ENCODE measurements at regions not wholly inside any gene's neighbourhood (a gene's known extent, or its start where the extent isn't known, plus 50 kb on each side); places are given as distances from the start of the nearest gene placed in this dataset.

DNA sequence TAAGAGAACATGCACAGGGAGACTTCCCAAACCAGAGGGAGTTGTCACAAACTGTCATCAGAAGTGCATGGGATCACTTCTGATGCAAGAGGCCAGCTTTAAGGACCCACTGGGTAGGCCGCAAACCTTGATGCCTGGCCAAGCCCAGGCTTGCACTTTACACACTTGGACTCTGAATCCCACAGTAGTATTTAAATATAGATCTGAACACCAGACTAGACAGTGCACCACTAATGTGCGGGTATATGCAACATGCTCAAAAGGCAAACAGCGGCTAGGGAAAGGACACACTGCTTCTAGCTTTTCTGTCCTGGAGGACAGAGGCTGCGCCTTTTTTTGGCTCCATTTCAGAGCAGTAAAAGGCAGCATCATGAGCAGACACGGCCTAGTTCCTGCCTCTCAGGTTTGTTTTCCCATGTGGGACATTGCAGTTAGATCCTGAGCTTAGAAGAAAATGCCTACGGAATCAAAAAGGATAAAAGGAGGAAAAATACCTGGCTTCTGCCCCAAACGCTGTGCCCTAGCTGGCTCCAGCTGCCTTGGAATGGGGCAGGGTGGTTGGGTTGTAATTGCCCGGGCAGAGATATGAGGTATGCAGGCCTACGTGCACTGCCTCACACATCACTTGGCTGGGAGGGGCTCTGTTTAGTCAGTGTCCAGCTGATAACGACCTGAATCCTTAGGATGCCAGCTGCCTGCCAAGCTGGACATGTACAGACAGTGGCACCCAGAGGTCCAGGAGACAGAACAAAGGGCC lies 84.5 kb upstream of the EGLN3 start:
- no peak for DNase-seq

DNA sequence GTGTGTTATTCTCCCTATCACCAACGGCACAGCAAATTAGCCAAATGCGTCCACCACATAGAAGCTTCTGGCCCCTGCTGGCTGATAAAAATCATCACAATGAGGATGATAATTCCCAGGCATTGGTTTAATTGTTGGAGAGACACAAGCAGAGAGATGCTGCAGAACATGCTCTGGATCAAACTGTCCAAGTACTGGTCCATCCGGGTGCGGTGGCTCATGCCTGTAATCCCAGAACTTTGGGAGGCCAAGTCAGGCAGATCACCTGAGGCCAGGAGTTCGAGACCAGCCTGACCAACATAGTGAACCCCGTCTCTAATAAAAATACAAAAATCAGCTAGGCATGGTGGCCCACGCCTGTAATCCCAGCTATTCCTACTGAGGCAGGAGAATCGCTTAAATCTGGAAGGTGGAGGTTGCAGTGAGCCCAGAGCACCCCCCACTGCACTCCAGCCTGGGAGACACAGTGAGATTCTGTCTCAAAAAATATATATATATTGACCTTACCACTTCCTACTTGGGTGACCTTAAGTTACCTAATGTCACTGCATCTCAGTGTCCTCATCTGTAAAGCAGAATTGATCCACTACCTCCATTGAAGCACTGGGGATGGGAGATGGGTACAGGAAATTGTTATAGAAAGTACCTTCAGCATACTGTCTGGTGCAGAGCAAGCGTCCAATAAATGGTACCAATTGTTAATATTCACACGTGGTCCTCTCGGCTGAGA lies 83.7 kb upstream of the EGLN3 start:
- DNase-seq: no peak

DNA sequence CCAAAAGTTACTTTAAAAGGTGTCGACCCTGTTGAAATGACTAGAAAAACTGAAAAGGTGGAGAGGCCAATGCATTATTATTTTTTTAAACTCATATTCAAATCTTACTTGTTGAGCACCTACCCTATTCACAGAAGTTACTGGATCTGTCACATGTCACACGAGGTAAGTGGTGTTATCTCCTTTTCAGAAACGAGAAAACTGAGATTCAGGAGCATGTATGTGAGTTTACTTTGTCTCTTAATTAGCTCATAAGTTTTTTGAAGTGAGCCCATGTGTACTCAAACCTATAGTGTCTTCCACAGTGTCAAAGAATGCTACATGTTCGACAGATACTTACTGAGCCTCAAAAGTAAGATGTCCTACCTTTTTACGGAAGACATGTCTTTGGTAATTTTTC lies 81.8 kb upstream of the EGLN3 start:
- no peak for DNase-seq

GRCh38 chr14:34030864-34031263 lies 80.0 kb upstream of the EGLN3 start:
- no peak for DNase-seq

- DNase-seq: no peak
These were observed 79.1 kb upstream of the EGLN3 start for GRCh38 chr14:34029921-34030334.

DNA sequence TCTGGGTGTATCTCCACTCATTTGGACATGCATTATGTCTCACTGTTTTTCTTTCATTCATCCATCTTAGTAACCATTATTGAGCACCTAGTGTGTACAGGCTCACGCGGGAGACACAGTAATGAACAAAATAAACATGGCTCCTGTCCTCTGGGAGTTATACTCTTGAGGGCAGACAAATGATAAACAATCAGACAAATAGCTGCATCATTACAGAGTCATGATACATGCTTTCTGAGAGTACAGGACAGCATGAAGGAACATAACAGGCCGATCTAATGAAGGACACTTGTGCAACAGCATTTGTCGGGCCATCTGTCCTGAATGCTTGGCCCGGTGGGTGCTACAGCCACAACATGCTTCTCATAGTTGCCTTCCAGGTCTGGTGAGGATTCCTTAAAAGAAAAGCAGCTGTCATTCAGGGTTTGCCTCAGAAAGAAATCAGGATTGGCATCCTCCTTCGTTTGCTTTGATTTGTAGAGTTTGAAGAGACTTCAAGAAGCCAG lies 77.2 kb upstream of the EGLN3 start:
- DNase-seq: no peak

DNA sequence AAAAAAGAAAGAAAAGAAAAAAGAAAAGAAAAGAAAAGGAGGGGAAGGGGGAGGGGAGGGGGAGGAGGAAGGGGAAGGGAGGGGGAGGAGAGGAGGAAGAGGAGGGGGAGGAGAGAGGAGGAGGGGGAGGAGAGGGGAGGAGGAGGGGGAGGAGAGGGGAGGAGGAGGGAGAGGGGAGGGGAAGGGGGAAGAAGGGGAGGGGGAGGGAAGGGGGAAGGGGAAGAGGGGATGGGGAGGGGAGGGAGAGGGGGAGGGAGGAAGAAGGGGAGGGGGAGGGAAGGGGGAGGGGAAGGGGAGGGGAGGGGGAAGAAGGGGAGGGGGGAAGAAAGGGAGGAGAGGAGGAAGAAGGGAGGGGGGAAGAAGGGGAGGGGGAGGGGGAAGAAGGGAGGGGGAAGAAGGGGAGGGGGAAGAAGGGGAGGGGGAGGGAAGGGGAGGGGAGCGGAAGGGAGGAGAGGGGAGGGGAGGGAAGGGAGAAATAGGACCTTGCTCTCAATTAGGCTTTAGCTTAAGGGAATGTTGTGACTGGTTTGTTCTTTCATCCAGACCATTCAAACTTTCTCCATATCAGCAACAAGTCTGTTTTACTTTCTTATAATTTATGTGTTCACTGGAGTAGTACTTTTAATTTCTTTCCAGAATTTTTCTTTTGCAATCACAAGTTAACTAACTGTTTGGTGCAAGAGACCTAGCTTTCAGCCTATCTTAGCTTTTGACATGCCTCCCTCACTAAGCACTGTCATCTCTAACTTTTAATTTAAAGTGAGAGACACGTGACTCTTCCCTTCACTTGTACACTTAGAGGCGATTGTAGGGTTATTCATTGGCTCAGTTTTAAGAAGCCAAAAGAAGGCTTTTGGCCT lies 76.5 kb upstream of the EGLN3 start:
- DNase-seq: no peak

DNA sequence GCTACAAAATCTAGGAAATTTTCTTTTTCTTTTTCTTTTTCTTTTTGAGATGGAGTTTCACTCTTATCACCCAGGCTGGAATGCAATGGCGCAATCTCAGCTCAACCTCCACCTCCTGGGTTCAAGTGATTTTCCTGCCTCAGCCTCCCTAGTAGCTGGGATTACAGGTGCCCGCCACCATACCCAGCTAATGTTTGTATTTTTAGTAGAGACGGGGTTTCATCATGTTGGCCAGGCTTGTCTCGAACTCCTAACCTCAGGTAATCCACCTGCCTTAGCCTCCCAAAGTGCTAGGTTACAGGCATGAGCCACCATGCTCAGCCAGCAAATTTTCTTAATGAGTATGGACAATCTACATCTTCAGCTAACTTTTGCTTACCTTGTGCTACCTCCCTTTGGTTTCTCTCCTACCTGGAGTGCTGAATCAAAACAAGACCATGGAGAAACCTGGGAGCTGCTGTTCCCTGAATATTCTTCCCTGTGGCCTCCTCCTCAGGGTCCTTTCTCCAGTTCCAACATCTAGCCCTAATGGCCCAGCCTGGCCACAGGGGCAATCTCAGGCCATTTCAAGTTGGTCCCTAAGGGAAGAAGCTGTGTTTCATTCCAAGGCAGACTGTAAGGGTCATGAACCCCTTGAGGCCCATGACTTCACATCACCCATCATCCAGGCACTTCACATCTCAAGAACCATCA lies 74.6 kb upstream of the EGLN3 start:
- DNase-seq: no peak

DNA sequence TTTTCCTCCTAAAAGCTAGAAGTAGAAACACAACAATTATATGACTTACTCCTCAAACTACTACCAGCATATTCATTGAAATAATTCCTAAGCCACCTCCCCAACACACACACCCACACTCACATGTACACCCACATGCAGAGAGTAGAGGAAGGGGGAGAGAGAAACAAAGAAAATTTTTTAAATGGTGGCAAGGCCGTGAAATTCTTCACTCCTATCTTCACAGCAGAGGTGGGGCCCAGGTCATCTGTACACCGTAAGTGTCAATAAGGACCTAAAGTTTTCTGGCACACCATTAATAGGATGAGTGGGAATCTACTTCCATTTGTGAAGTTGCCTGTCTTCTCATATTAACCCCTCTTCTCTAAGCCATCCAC lies 73.9 kb upstream of the EGLN3 start:
- no peak for DNase-seq

- DNase-seq: no peak
These were observed 73.2 kb upstream of the EGLN3 start for GRCh38 chr14:34023824-34024767.

- DNase-seq: no peak
These were observed 70.2 kb upstream of the EGLN3 start for GRCh38 chr14:34021096-34021495.

DNA sequence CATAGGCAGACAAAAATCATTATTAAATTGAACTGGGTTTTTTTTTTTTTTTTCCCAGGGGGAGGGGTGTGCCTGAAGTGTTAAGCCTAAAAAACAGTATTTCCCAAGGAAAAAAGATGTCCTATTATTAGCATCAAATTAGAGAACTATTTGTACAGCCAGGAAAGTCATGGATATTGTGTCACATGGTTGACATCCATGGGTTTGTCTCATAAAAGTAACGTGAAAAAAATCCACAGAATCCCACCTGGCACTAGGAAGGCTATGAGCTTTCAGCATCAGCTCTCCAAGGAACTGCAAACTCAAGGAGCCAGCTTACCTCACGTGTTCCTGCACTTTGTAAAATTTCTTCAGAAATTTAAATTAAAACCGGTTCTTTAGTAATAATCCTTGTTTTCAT lies 69.1 kb upstream of the EGLN3 start:
- no peak for DNase-seq

DNA sequence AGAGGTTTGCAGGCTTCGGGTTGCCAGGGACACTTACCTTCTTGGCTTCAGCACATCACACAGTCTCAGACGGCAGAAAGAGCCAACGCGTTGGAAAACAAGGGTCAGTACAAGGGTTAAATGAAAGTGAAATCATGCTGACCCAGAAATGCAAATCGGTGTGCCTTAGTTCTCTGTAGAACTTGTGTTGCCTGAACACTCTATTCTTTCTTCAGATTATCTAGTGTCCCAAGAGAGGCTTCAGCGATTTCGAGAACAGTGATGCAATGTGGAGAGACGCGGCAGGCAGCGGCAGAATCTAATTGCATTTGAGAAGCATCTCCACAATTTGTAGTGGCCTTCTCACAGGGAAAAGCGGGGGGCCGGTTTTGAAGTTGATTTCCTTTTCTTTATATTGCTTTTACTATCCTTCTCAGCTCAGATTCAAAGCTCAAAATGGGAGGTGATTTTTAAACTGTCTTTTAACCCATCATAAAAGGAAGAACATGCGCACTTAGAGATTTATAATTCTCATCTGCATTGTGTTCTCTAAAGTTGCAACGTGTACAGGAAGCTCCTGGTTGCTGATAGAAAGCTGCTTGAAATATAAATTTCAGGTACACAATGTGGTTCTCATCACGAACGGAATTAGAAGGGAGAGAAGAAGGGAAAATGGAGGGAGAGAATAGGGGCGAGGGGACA lies 67.8 kb upstream of the EGLN3 start:
- peak; percentile 41 for DNase-seq

DNA sequence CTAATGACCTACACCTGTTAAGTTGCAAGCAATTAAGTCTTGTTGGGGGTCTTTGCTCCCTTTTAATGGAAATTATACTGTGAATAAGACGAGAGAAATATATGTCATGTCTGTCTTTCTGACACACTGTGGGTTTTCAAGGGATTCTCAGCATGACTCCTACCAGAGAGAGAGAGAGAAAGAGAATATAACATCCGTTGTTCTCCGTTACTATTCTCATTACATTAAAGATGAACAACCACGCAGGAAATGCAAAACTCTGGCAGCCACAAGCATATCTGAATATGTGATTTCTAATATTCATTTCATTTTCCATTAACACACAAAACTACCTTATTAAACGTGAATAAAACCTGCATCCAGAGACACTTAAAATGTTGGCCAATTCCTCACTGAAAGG lies 67.3 kb upstream of the EGLN3 start:
- peak; percentile 46 for DNase-seq

DNA sequence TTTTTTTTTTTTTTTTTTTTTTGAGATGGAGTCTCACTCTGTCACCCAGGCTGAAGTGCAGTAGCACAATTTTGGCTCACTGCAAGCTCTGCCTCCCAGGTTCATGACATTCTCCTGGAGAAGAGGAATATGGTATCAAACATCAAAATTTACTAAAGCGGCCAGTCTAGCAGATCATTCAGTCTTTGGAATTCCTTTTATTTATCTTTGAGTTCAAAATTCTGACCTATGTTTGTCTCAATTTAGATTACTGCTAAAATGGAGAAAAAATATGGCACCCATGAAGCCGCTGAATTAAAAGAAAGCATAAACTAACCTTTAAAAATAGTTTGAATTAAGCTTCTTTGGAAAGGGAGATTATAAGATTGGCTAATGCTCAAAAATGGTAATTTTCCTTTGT lies 64.5 kb upstream of the EGLN3 start:
- DNase-seq: no peak

- DNase-seq: no peak
These were observed 64.1 kb upstream of the EGLN3 start for GRCh38 chr14:34014936-34015335.

DNA sequence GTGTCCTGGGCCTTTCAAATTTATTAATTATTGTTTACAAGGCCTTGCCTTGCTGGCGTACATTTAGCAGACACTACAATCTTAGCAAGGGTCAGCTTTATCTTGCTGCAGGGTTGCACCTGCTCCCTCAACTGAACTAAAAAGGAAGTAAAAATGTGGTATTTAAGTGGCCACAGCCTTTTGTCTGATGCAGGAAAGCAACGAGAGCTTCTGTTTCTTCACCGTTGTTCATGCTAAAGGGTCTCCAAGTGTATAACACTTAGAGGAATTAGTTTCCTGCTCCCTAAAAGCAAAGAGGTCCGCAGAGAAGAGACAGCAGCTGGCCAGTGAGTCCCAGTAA lies 62.8 kb upstream of the EGLN3 start:
- DNase-seq: no peak

DNA sequence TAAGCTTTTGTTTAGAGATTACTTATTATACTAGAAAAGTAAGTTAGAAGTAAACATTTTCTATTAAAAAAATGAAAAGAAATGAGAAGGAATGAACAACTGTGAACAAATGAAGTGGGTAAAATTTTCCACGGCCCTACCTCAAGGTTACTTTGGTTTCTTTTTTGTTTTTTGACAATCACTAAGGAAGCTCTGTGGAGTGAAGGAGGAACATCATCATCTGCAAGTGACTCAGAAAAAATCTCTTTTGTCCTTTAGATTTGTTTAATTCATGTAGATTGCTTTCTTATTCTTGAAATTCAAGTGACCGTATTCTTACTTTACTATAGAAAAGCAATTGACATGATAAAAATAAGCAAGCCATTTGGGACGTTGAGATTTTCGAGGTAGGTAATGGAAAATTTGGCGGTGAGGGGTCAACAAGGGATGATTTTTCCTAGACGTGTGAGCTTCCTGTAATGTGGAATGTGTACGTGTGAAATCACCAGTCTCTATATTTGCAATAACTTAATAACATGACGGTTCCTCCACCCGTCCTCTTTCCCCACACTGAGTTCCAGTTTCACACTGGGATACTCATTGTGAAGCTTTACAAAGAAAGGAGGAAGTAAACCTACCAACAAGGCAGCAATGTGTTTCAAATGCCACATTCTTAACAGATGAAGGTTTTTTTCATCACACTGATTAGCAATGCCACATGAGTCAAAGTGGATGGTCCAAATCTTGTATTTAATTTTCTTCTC lies 62.3 kb upstream of the EGLN3 start:
- DNase-seq: peak; percentile 10

DNA sequence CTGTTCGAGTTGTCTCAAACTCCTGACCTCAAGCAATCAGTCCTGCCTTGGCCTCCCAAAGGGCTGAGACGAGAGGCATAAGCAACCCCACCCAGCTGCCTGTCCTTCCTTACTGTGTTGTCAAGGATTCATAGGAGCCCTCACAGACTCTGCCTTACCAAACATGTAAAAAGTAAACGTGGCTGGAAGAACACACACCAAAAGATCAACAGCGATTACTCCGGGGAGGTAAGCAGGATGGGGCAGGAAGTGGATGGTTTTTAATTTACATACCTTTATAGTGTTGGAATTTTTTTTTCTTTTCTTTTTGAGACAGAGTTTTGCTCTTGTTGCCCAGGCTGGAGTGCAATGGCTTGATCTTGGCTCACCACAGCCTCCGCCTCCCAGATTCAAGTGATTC lies 61.5 kb upstream of the EGLN3 start:
- no peak for DNase-seq

DNA sequence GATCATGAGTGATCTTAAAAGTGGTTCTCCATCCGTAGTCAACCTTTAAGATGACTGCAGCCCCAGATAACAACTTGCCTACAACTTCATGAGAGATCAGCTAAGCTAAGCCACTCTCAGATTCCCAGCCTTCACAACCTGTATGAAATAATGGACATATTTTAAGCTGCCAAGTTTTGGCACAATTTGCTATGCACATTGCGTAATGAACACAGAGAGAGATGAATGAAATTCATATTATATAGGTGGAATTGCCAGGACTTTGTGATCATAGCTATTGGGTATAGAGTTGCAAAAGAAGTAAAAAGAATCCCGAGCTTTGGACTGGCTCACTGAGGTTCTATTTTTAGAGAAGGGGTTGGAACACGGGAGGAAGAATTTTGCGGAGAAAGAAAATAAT lies 59.1 kb upstream of the EGLN3 start:
- DNase-seq: no peak

- DNase-seq: no peak
These were observed 57.0 kb upstream of the EGLN3 start for GRCh38 chr14:34007902-34008301.

All from CD4-positive, alpha-beta T cell treated with Interleukin-4 for 4 hours (primary cell).